Vagina (tissue), 2 donors: ENCODE measurements at regions not wholly inside any gene's neighbourhood (a gene's known extent, or its start where the extent isn't known, plus 50 kb on each side); places are given as distances from the start of the nearest gene placed in this dataset.

ENCODE experiments used
- POLR2A ChIP-seq, 2 donors: fragments of 450-650 bp; IDR thresholded peaks; one replicate each; pipeline ENCODE4 v1.6.1; 2017; ENCODE audit warnings: antibody characterized with exemption in 2 of 2, mild to moderate bottlenecking in 2 of 2, moderate library complexity in 2 of 2
- POLR2AphosphoS5 ChIP-seq, 2 donors: sonication (generic); formaldehyde crosslinking; IDR thresholded peaks; one replicate each; pipeline ENCODE4 v1.9.0; 2017; ENCODE audit warnings: antibody characterized with exemption in 2 of 2, mild to moderate bottlenecking in 2 of 2, low read depth in 1 of 2; ENCODE audit not compliant: insufficient read depth in 1 of 2
- TF ChIP-seq, protein P1 (sequence below), 3 experiments: fragments of 450-650 bp in 2 of 3; fragments of 200-600 bp in 1 of 3; sonication (generic) in 1 of 3; IDR thresholded peaks; one replicate each; pipeline ENCODE4 v1.5.1; 2017 to 2019; ENCODE audit warnings: antibody characterized with exemption in 3 of 3, mild to moderate bottlenecking in 2 of 3, moderate library complexity in 2 of 3

DNA sequence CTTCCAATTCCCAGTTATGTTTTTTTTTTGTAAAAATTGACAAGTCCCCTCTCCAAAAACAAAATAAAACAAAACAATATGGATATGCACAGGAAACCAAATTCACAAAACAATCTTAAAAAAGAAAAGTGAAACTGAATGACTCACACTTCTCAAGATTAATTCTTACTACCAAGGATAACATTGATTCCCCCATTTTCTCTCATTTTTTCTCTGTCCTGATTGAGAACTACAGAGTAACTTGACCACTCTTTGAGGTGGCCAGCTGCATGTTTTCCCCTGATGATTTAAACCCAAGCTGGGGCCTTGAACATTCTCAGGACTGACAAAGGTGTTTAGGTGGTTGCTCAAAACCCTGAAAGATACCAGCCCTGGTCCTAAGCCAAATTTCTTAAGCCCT is 149.0 kb downstream of the AHSP start:
- TF ChIP-seq, protein P1, sequence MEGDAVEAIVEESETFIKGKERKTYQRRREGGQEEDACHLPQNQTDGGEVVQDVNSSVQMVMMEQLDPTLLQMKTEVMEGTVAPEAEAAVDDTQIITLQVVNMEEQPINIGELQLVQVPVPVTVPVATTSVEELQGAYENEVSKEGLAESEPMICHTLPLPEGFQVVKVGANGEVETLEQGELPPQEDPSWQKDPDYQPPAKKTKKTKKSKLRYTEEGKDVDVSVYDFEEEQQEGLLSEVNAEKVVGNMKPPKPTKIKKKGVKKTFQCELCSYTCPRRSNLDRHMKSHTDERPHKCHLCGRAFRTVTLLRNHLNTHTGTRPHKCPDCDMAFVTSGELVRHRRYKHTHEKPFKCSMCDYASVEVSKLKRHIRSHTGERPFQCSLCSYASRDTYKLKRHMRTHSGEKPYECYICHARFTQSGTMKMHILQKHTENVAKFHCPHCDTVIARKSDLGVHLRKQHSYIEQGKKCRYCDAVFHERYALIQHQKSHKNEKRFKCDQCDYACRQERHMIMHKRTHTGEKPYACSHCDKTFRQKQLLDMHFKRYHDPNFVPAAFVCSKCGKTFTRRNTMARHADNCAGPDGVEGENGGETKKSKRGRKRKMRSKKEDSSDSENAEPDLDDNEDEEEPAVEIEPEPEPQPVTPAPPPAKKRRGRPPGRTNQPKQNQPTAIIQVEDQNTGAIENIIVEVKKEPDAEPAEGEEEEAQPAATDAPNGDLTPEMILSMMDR (IDR thresholded peaks at IDR 0.05), result no peak
- TF ChIP-seq POLR2AphosphoS5 (IDR thresholded peaks at IDR 0.05; ENCODE audit: insufficient read depth in 1 of 2, low read depth in 1 of 2) (no peak), POLR2A (IDR thresholded peaks at IDR 0.05) (no peak)
